C4-2B (cell line): ENCODE measurements at regions not wholly inside any gene's neighbourhood (a gene's known extent, or its start where the extent isn't known, plus 50 kb on each side); places are given as distances from the start of the nearest gene placed in this dataset.

ENCODE experiments used
- H3K27ac ChIP-seq: fragments of 450-650 bp; 2 replicates; pipeline ENCODE4 v1.5.1; 2017
- ZFX ChIP-seq: fragments of 450-650 bp; IDR thresholded peaks from 2 replicates; pipeline ENCODE4 v1.6.1; 2017
- TF ChIP-seq, protein P1 (sequence below): fragments of 450-650 bp; conservative IDR thresholded peaks from 2 replicates; pipeline ENCODE4 v1.5.1; 2017; ENCODE audit warnings: mild to moderate bottlenecking

DNA sequence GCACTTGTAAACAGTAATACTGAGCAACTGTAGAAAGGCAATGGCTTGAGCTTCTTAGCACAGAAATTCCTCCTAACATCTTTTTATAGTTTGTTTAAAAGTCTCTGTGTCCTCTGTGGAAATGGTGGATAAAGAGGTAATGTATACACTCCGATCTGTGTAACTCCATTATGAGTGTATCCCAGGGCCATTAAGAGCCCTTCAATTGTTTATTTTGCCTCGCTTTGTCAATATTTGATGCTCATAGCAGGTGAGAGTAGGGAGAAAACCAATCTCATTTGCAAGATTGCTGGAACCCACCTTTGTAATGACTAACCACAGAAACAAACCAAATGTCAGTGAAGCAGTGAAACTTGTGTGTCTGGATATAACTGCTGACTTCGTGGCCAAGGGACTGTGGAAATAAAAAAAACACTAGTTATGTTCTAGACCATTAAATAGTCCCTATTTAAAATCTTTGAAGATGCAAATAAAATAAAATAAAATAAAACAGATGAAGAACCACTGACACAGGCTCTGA lies 598.2 kb upstream of the BOD1L1 start:
- no peak overlapping the region for H3K27ac ChIP-seq
- TF ChIP-seq, protein P1, sequence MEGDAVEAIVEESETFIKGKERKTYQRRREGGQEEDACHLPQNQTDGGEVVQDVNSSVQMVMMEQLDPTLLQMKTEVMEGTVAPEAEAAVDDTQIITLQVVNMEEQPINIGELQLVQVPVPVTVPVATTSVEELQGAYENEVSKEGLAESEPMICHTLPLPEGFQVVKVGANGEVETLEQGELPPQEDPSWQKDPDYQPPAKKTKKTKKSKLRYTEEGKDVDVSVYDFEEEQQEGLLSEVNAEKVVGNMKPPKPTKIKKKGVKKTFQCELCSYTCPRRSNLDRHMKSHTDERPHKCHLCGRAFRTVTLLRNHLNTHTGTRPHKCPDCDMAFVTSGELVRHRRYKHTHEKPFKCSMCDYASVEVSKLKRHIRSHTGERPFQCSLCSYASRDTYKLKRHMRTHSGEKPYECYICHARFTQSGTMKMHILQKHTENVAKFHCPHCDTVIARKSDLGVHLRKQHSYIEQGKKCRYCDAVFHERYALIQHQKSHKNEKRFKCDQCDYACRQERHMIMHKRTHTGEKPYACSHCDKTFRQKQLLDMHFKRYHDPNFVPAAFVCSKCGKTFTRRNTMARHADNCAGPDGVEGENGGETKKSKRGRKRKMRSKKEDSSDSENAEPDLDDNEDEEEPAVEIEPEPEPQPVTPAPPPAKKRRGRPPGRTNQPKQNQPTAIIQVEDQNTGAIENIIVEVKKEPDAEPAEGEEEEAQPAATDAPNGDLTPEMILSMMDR = no peak
- no peak for TF ChIP-seq ZFX

DNA sequence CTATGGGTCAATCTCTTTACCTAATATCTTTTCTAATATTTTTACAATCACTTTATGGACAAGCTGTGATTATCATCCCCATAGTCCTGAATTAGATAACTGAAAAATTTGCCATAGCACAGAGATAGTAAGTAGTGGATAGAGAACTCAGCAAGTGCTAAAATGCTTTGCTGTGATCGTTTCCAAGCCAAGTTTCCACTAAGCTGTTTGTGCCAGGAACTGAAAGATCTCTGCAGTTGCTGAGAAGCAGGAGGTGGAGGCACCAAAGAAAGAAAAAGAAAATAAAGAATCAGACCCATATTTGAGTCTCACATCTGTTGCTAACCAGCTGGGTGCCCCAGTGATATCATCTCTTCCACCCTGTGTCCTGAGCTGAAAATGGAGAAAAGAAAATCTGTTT lies 605.6 kb upstream of the BOD1L1 start:
- no peak overlapping the region for H3K27ac ChIP-seq
- TF ChIP-seq ZFX = no peak
- TF ChIP-seq, protein P1 = no peak

DNA sequence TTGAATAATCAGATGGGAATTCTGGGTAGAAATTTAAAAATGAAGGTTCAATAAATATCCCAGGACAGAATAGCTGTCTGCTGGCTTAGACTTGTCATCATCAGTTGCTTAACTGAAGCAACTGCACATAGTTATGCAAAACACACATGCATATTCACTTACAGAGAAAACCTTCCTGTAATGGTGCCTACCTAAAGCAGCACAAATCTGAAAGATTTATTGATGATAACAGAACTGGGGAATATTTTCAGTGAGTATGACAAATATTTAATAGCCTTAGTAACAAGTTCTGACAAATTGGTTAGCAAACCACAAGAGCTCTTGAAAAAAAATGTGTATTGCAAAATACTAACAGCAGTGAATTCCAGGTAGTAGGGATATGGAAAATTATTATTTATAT lies 606.8 kb upstream of the BOD1L1 start:
- TF ChIP-seq ZFX = no peak
- TF ChIP-seq, protein P1 = no peak
- no peak overlapping the region for H3K27ac ChIP-seq

DNA sequence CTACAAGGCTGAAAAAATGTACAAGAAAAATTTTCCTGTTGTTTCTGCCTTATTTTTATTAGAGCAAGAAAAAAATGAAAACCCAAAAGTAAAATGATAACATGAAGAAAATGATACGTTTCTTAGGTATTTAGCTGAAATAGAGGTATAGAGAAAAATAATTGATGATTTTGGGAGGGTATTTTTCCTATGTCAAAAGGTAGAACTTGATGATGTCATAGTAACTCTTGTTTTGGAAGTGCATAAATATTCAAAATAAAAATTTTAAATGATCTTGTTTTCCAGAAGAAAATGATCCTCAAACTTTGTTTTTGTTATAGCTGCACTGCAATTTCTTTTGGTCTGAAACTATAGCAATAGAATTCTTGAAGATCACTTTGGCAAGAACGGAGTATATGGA lies 608.8 kb upstream of the BOD1L1 start:
- H3K27ac ChIP-seq = no peak overlapping the region
- TF ChIP-seq, protein P1 = no peak

DNA sequence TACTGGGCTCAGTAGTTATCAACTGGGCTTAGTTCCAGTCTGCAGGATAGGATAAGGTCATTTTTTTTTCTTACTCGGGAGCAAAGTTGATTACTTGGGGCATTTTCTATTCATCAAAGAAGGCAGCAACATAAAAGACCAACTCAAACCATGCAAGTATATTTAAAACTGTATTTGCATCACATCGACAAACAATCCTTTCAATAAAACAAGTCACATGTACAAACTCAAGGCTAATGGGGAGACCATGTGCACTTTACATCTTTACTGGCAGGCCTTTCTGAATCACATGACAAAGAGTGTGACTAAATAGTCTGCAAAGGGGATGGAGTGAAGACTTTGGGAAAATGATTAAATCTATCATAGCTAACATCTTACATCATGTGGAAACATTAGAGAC lies 610.4 kb upstream of the BOD1L1 start:
- H3K27ac ChIP-seq = no peak overlapping the region
- TF ChIP-seq ZFX = no peak
- TF ChIP-seq, protein P1 = no peak

DNA sequence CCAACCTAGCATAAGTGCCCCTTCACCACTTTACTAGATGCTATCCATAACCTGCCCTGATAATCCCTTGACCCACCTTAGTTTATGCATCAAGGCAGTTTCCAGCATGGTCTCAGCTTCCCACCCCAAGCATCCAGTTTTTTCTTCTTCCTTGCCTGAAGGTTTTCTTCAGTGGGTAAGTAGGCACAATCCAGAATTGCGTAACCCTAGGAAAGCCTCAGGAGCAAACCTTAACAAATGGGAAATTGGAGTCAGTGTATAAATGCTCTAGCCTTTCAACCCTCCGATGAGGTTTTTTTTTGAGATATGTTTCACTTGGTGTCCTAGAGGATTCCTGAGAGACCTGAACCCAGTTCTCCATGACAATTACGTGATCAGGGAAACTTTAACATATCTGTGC lies 614.0 kb upstream of the BOD1L1 start:
- TF ChIP-seq ZFX = no peak
- TF ChIP-seq, protein P1 = no peak
- no peak overlapping the region for H3K27ac ChIP-seq

DNA sequence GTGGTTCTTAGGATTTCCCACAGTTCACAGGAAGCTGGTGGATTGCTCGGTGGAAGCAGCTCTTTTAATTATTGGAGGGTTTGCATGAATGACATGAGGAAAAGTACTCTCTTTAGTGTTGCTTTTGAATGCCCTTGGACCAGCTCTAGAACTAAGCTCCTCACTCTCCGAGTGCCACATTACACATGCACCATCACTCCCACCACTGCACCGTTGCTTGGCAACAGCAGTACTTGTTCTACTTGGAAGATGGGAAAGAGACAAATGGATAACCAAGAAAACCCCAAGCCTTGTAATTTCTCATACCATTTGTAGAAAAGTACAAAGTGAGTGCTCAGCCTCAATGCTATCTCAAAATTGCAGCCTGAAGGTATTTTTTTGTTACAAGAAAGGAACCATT lies 620.2 kb upstream of the BOD1L1 start:
- H3K27ac ChIP-seq = no peak overlapping the region
- TF ChIP-seq ZFX = no peak
- TF ChIP-seq, protein P1 = no peak

DNA sequence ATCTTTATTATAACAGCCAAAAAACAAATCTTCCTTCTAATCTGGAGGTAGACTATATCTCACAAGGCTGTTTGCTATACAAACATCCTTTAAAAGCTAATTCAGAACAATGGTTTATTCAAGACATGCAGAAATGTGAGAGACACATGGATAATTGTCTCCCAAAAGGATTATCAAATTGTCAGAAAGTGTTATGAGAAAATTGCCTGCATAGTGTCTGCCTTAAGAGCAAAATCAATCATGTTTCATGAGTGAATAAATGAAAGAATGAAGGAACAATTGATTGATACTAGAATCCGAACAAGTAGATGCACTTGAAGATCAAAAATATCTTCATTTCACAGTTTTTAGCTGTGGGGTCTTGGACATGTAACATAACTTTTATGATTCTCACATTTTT lies 621.7 kb upstream of the BOD1L1 start:
- no peak overlapping the region for H3K27ac ChIP-seq
- no peak for TF ChIP-seq ZFX
- TF ChIP-seq, protein P1 = no peak
